ENCODE measurements at regions not wholly inside any gene's neighbourhood (a gene's known extent, or its start where the extent isn't known, plus 50 kb on each side); places are given as distances from the start of the nearest gene placed in this dataset.

GRCh38 chr2:186980787-186981550 is 132.0 kb upstream of the ZSWIM2 start:
- no peak overlapping the region for H3K4me3 ChIP-seq (ENCODE audit: low read length)
- no peak for TF ChIP-seq CTCF (conservative IDR thresholded peaks at IDR 0.05; ENCODE audit: low read length)
- DNase-seq (ENCODE audit: low read depth): no peak

GRCh38 chr2:186980117-186980442 is 131.1 kb upstream of the ZSWIM2 start:
- no peak for DNase-seq (ENCODE audit: low read depth)
- TF ChIP-seq CTCF (conservative IDR thresholded peaks at IDR 0.05; ENCODE audit: low read length): no peak
- no peak overlapping the region for H3K4me3 ChIP-seq (ENCODE audit: low read length)

- no peak overlapping the region for H3K4me3 ChIP-seq (ENCODE audit: low read length)
- no peak for TF ChIP-seq CTCF (conservative IDR thresholded peaks at IDR 0.05; ENCODE audit: low read length)
- no peak for DNase-seq (ENCODE audit: low read depth)
Observed at GRCh38 chr2:186979439-186980116, 130.6 kb upstream of the ZSWIM2 start.

GRCh38 chr2:186977433-186978045 is 128.6 kb upstream of the ZSWIM2 start:
- no peak overlapping the region for H3K4me3 ChIP-seq (ENCODE audit: low read length)
- DNase-seq (ENCODE audit: low read depth): no peak
- no peak for TF ChIP-seq CTCF (conservative IDR thresholded peaks at IDR 0.05; ENCODE audit: low read length)

GRCh38 chr2:186976329-186976728 is 127.4 kb upstream of the ZSWIM2 start:
- no peak for TF ChIP-seq CTCF (conservative IDR thresholded peaks at IDR 0.05; ENCODE audit: low read length)
- DNase-seq (ENCODE audit: low read depth): no peak
- no peak overlapping the region for H3K4me3 ChIP-seq (ENCODE audit: low read length)

- DNase-seq (ENCODE audit: low read depth): no peak
- TF ChIP-seq CTCF (conservative IDR thresholded peaks at IDR 0.05; ENCODE audit: low read length): no peak
- H3K4me3 ChIP-seq (ENCODE audit: low read length): no peak overlapping the region
Observed at GRCh38 chr2:186972281-186972970, 123.5 kb upstream of the ZSWIM2 start.

Data from AG10803 (cell line).